HepG2 (cell line): ENCODE measurements at regions not wholly inside any gene's neighbourhood (a gene's known extent, or its start where the extent isn't known, plus 50 kb on each side); places are given as distances from the start of the nearest gene placed in this dataset.

Experiments used
- ATAC-seq: fragments of 200-7000 bp; cut with Tn5 transposase; 3 replicates; pipeline ENCODE4 v1.9.1; 2020; ENCODE audit warnings: mild to moderate bottlenecking, moderate library complexity
- BruUV-seq: library from RNA; stranded (reverse); fragments of 400-500 nt; replicated peaks from 2 replicates; lab custom pipeline; 2021; lab: Mats Ljungman, UMichigan
- CTCF ChIA-PET: fragments of 300-600 bp; formaldehyde crosslinking; extraction: SDS; loops from one replicate; lab custom pipeline; 2021; ENCODE audit warnings: low total read pairs, inconsistent platforms, low intra/inter-chr PET ratio; lab: Yijun Ruan, JAX
- POLR2A ChIA-PET: fragments of 350-600 bp; sonication (Branson Sonifier 250); formaldehyde crosslinking; loops from one replicate; lab custom pipeline; 2020; ENCODE audit warnings: antibody characterized with exemption, inconsistent platforms; lab: Yijun Ruan, JAX
- DNase-seq: peaks from one replicate; pipeline ENCODE4 v3.0.0-alpha.2; 2015; ENCODE audit warnings: low spot score
- FAIRE-seq: peaks from 3 replicates; lab custom pipeline; 2011; peaks lifted over from hg19 to GRCh38; lab: Jason Lieb, UNC
- H2AFZ ChIP-seq: one replicate; pipeline ENCODE4 v1.6.1; 2011; ENCODE audit warnings: low read length, inconsistent platforms
- H3K27ac ChIP-seq: fragments of 300-600 bp; 3 replicates; pipeline ENCODE4 v1.8.0; 2011; ENCODE audit warnings: mixed run types, mild to moderate bottlenecking, mixed read lengths, low read length, inconsistent platforms; ENCODE audit not compliant: insufficient read depth; ENCODE audit errors: extremely low read length
- H3K27me3 ChIP-seq, 2 experiments: fragments of 200-600 bp in 1 of 2; 2 replicates in 1 of 2; 3 replicates in 1 of 2; pipeline versions ENCODE4 v1.6.0 to v1.8.0; 2011; ENCODE audit warnings: low read length in 2 of 2, mild to moderate bottlenecking in 2 of 2, moderate library complexity in 2 of 2, inconsistent platforms in 1 of 2; ENCODE audit not compliant: insufficient read depth in 2 of 2, control insufficient read depth in 1 of 2
- H3K36me3 ChIP-seq, 2 experiments: fragments of 200-600 bp in 1 of 2; replicated peaks in 1 of 2; 2 replicates in 1 of 2; 3 replicates in 1 of 2; pipeline versions ENCODE4 v1.5.1 to v1.8.0; 2011; ENCODE audit warnings: low read length in 2 of 2, inconsistent platforms in 1 of 2; ENCODE audit not compliant: insufficient read depth in 2 of 2, control insufficient read depth in 1 of 2
- H3K4me1 ChIP-seq: 2 replicates; pipeline ENCODE4 v1.5.1; 2012; ENCODE audit warnings: low read length, inconsistent platforms; ENCODE audit not compliant: insufficient read depth
- H3K4me2 ChIP-seq: 2 replicates; pipeline ENCODE4 v1.6.0; 2011; ENCODE audit warnings: low read depth, low read length, inconsistent platforms
- H3K4me3 ChIP-seq, 3 experiments: fragments of 200-600 bp in 1 of 3; sonication (generic), shearing (Covaris generic) in 1 of 3; replicated peaks in 1 of 3; 2 replicates each; pipeline ENCODE4 v1.5.1; 2011 to 2016; ENCODE audit warnings: low read length in 3 of 3, inconsistent platforms in 2 of 3, low read depth in 2 of 3, mild to moderate bottlenecking in 2 of 3, control low read depth in 1 of 3, mixed read lengths in 1 of 3; ENCODE audit not compliant: insufficient read depth in 1 of 3
- H3K79me2 ChIP-seq: one replicate; pipeline ENCODE4 v1.6.1; 2011; ENCODE audit warnings: low read length, inconsistent platforms; ENCODE audit not compliant: insufficient read depth
- H3K9ac ChIP-seq: 2 replicates; pipeline ENCODE4 v1.6.0; 2011; ENCODE audit warnings: mild to moderate bottlenecking, low read depth, low read length, inconsistent platforms; ENCODE audit not compliant: insufficient read depth
- H3K9me3 ChIP-seq: 2 replicates; pipeline ENCODE4 v1.5.1; 2012; ENCODE audit warnings: mild to moderate bottlenecking, low read length
- H4K20me1 ChIP-seq: 2 replicates; pipeline ENCODE4 v1.6.0; 2011; ENCODE audit warnings: inconsistent platforms, mild to moderate bottlenecking, low read length, moderate library complexity; ENCODE audit not compliant: insufficient read depth
- AKNA ChIP-seq: sonication (generic); formaldehyde crosslinking; IDR thresholded peaks from 2 replicates; pipeline ENCODE4 v1.4.0; 2020; ENCODE audit warnings: missing genetic modification reagents, borderline replicate concordance
- IKZF5 ChIP-seq: IDR thresholded peaks from 2 replicates; pipeline ENCODE4 v1.6.1; 2018; ENCODE audit warnings: missing genetic modification reagents, mild to moderate bottlenecking, missing compliant biosample characterization
- UBTF ChIP-seq: sonication (generic); formaldehyde crosslinking; IDR thresholded peaks from 2 replicates; pipeline ENCODE4 v1.4.0; 2020; ENCODE audit warnings: mild to moderate bottlenecking, missing genetic modification reagents
- ZNF281 ChIP-seq: sonication (generic); formaldehyde crosslinking; IDR thresholded peaks from 2 replicates; pipeline ENCODE4 v1.4.0; 2020; ENCODE audit warnings: missing genetic modification reagents, borderline replicate concordance
- ZNF878 ChIP-seq: sonication (generic); formaldehyde crosslinking; IDR thresholded peaks from 2 replicates; pipeline ENCODE4 v1.8.1; 2023; ENCODE audit warnings: mild to moderate bottlenecking, missing genetic modification reagents, moderate library complexity
- WGBS: methylation state at CpG from one replicate; pipeline ENCODE4 v1.1.6; 2017; ENCODE audit warnings: low lambda C conversion rate; 5-methylcytosine and 5-hydroxymethylcytosine counted together
- in situ Hi-C: cut with HindIII; loops from 2 replicates; pipeline ENCODE4 v1.10.0; 2017; ENCODE audit warnings: low pct_unique_long_range_greater_than_20kb; ENCODE audit not compliant: extremely low pct_ligation_motif_present
- intact Hi-C: fragments of 100-400 bp; cut with micrococcal nuclease; formaldehyde crosslinking; loops from one replicate; pipeline ENCODE4 v1.10.0; 2022; ENCODE audit not compliant: unreplicated experiment

- CTCF ChIA-PET, result no interaction called here
- Histone ChIP-seq H3K4me3 (no peak overlapping the region), H3K27ac (no peak overlapping the region), H4K20me1 (no peaks in the 10 kb centered on the region), H3K79me2 (no peaks in the 10 kb centered on the region), H3K4me1 (no peaks in the 10 kb centered on the region), H3K4me2 (no peak overlapping the region), H3K9ac (no peak overlapping the region), H3K9me3 (no peaks in the 10 kb centered on the region), H3K27me3 (no peaks in the 10 kb centered on the region), H2AFZ (no peak overlapping the region), H3K36me3 (no peaks in the 10 kb centered on the region)
- no TSS peak for BruUV-seq
- intact Hi-C loops (no loop called here), in situ Hi-C loops (no loop called here)
- FAIRE-seq (no peak), ATAC-seq (no peak), DNase-seq (no peak)
- 6% methylated on average over 4 of the region's 4 CpGs for WGBS
- TF ChIP-seq AKNA (CRISPR knock-in tag), result no peak
- TF ChIP-seq ZNF281 (CRISPR knock-in tag), result no peak
- TF ChIP-seq ZNF878 (CRISPR knock-in tag), result no peak
- TF ChIP-seq IKZF5 (CRISPR knock-in tag), result no peak
- no peak for TF ChIP-seq UBTF (CRISPR knock-in tag)
- POLR2A ChIA-PET, result no interaction called here
Measured at GRCh38 chr10:84846658-84847316, 518.4 kb downstream of the CCSER2 start.
